T-cell (primary cell): ENCODE measurements at regions not wholly inside any gene's neighbourhood (a gene's known extent, or its start where the extent isn't known, plus 50 kb on each side); places are given as distances from the start of the nearest gene placed in this dataset.

Source experiments
- ATAC-seq, 4 experiments: fragments of 200-7000 bp in 3 of 4; fragments of 150-1000 bp in 1 of 4; cut with Tn5 transposase; replicated peaks in 1 of 4; 1 replicate in 3 of 4; 2 replicates in 1 of 4; pipeline ENCODE4 v1.10.0; 2021; ENCODE audit warnings: moderate library complexity in 3 of 4, mild to moderate bottlenecking in 2 of 4, moderate number of reproducible peaks in 1 of 4
- CTCF ChIA-PET, 2 donors: fragments of 300-600 bp; sonication (Branson Sonifier 250); formaldehyde crosslinking; loops; one replicate each; lab custom pipeline; 2022; ENCODE audit warnings: antibody characterized with exemption in 2 of 2; lab: Charles Lee
- POLR2A ChIA-PET, 2 donors: fragments of 300-600 bp; sonication (Branson Sonifier 250); formaldehyde crosslinking; loops; one replicate each; lab custom pipeline; 2022; ENCODE audit warnings: antibody characterized with exemption in 2 of 2; lab: Charles Lee
- DNase-seq, 35 experiments: peaks; one replicate each; pipeline versions ENCODE4 v3.0.0 to v3.0.0-alpha.2; 2013 to 2023
- H3K27ac ChIP-seq: one replicate; pipeline ENCODE4 v1.5.1; 2013; ENCODE audit warnings: low read length
- H3K27me3 ChIP-seq, 2 experiments: replicated peaks in 1 of 2; 1 replicate in 1 of 2; 2 replicates in 1 of 2; pipeline versions ENCODE4 v1.6.1 to v1.7.0; 2013; ENCODE audit warnings: low read length in 1 of 2, mixed read lengths in 1 of 2; ENCODE audit not compliant: control insufficient read depth in 2 of 2, insufficient read depth in 2 of 2; ENCODE audit errors: extremely low read depth in 1 of 2
- H3K36me3 ChIP-seq, 2 donors: 1 replicate in 1 of 2; 2 replicates in 1 of 2; pipeline versions ENCODE4 v1.6.1 to v1.7.0; 2013; ENCODE audit warnings: low read length in 1 of 2; ENCODE audit not compliant: control insufficient read depth in 2 of 2, insufficient read depth in 1 of 2; ENCODE audit errors: extremely low read depth in 1 of 2
- H3K4me1 ChIP-seq, 2 experiments: 1 replicate in 1 of 2; 2 replicates in 1 of 2; pipeline versions ENCODE4 v1.6.1 to v1.7.0; 2013; ENCODE audit warnings: low read length in 2 of 2, mixed read lengths in 1 of 2; ENCODE audit not compliant: insufficient read depth in 2 of 2, control insufficient read depth in 1 of 2; ENCODE audit errors: extremely low read depth in 1 of 2
- H3K4me3 ChIP-seq, 2 donors: 1 replicate in 1 of 2; 2 replicates in 1 of 2; pipeline versions ENCODE4 v1.5.1 to v1.7.0; 2013; ENCODE audit warnings: mild to moderate bottlenecking in 2 of 2, low read length in 1 of 2, moderate library complexity in 1 of 2; ENCODE audit not compliant: control insufficient read depth in 1 of 2; ENCODE audit errors: extremely low read depth in 1 of 2
- H3K9me3 ChIP-seq: 2 replicates; pipeline ENCODE4 v1.7.0; 2013
- H3K27ac Mint-ChIP-seq, 2 donors: one replicate each; pipeline ENCODE4 v1.8.0; 2020 to 2021; ENCODE audit warnings: mild to moderate bottlenecking in 2 of 2, mixed read lengths in 2 of 2
- H3K27me3 Mint-ChIP-seq, 2 donors: one replicate each; pipeline ENCODE4 v1.8.0; 2021 to 2022; ENCODE audit warnings: mixed read lengths in 2 of 2
- H3K36me3 Mint-ChIP-seq: one replicate; pipeline ENCODE4 v1.8.0; 2021; ENCODE audit warnings: mixed read lengths
- H3K4me1 Mint-ChIP-seq, 3 donors: one replicate each; pipeline ENCODE4 v1.8.0; 2020 to 2022; ENCODE audit warnings: mixed read lengths in 3 of 3, mild to moderate bottlenecking in 1 of 3
- H3K4me3 Mint-ChIP-seq, 3 donors: one replicate each; pipeline ENCODE4 v1.8.0; 2020 to 2022; ENCODE audit warnings: mild to moderate bottlenecking in 3 of 3, mixed read lengths in 3 of 3, moderate library complexity in 3 of 3
- H3K9me3 Mint-ChIP-seq, 3 donors: one replicate each; pipeline ENCODE4 v1.8.0; 2020 to 2022; ENCODE audit warnings: mixed read lengths in 3 of 3
- WGBS: methylation state at CpG from one replicate; pipeline ENCODE4 v1.1.5; 2013; ENCODE audit warnings: missing lambda C conversion rate; ENCODE audit not compliant: insufficient coverage; 5-methylcytosine and 5-hydroxymethylcytosine counted together

DNA sequence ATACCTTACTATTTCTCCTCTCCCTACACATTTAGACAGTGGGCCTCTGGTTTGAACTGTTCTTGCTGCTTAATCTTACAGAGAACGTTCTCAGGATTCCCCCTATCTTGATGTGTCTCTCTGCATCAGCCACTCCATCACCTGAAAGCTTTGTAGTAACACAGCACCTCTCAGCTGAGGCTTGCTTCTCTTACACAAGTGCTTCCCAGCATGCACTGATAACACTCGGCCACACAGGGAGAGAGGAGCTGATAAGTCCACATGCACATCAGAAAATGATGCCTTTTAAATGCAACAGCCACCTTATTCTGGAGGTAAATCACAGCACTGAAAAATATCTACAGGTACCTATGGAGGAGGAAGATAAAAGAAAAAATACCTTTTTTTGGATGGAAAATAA, 192.2 kb upstream of the TSHZ3 start:
- Mint-ChIP-seq H3K9me3 (peaks cover 0 to 8% (median 2%) of the 10 kb centered on the region in 3 donors), H3K27ac (no peak overlapping the region), H3K27me3 (peaks cover 7 to 11% of the 10 kb centered on the region in 2 donors), H3K36me3 (no peaks in the 10 kb centered on the region), H3K4me1 (no peaks in the 10 kb centered on the region), H3K4me3 (no peak overlapping the region)
- WGBS: 25% methylated on average over 1 of the region's 2 CpGs
- H3K27ac ChIP-seq: no peak overlapping the region
- no peak overlapping the region for H3K4me3 ChIP-seq
- ChIA-PET CTCF (no interaction called here), POLR2A (no interaction called here)
- DNase-seq (no peak), ATAC-seq (no peak)
- H3K27me3 ChIP-seq: no peaks in the 10 kb centered on the region
- H3K4me1 ChIP-seq: no peaks in the 10 kb centered on the region
- no peaks in the 10 kb centered on the region for H3K9me3 ChIP-seq
- H3K36me3 ChIP-seq: no peaks in the 10 kb centered on the region

GRCh38 chr19:31543456-31543855, 194.2 kb upstream of the TSHZ3 start:
- CTCF ChIA-PET: no interaction called here
- Mint-ChIP-seq H3K9me3 (no peaks in the 10 kb centered on the region), H3K27me3 (peaks cover 7 to 11% of the 10 kb centered on the region in 2 donors), H3K27ac (no peak overlapping the region), H3K4me1 (no peaks in the 10 kb centered on the region), H3K4me3 (no peak overlapping the region), H3K36me3 (no peaks in the 10 kb centered on the region)
- H3K9me3 ChIP-seq: no peaks in the 10 kb centered on the region
- no peak for ATAC-seq
- no peaks in the 10 kb centered on the region for H3K27me3 ChIP-seq
- H3K4me1 ChIP-seq: no peaks in the 10 kb centered on the region
- H3K4me3 ChIP-seq: no peak overlapping the region
- H3K27ac ChIP-seq: no peak overlapping the region
- H3K36me3 ChIP-seq: no peaks in the 10 kb centered on the region
- POLR2A ChIA-PET: no interaction called here
- 81% methylated on average over 4 of the region's 5 CpGs for WGBS
- no peak for DNase-seq

- Mint-ChIP-seq H3K36me3 (no peaks in the 10 kb centered on the region), H3K27me3 (peaks cover 7 to 11% of the 10 kb centered on the region in 2 donors), H3K9me3 (no peaks in the 10 kb centered on the region), H3K4me3 (no peak overlapping the region), H3K4me1 (no peaks in the 10 kb centered on the region), H3K27ac (no peak overlapping the region)
- H3K9me3 ChIP-seq: no peaks in the 10 kb centered on the region
- ATAC-seq: no peak
- H3K27me3 ChIP-seq: no peaks in the 10 kb centered on the region
- DNase-seq: no peak
- WGBS: 100% methylated on average over 1 of the region's 2 CpGs
- H3K4me1 ChIP-seq: no peaks in the 10 kb centered on the region
- POLR2A ChIA-PET: no interaction called here
- H3K27ac ChIP-seq: no peak overlapping the region
- H3K36me3 ChIP-seq: no peaks in the 10 kb centered on the region
- CTCF ChIA-PET: no interaction called here
- H3K4me3 ChIP-seq: no peak overlapping the region
Measured at GRCh38 chr19:31545777-31546176, 196.5 kb upstream of the TSHZ3 start.

GRCh38 chr19:31546205-31546960, 197.1 kb upstream of the TSHZ3 start:
- H3K9me3 ChIP-seq: no peaks in the 10 kb centered on the region

GRCh38 chr19:31548941-31549340, 199.7 kb upstream of the TSHZ3 start:
- Mint-ChIP-seq H3K4me3 (no peak overlapping the region), H3K9me3 (no peaks in the 10 kb centered on the region), H3K27ac (no peak overlapping the region), H3K36me3 (no peaks in the 10 kb centered on the region), H3K4me1 (no peaks in the 10 kb centered on the region), H3K27me3 (peaks cover 2 to 4% of the 10 kb centered on the region in 2 donors)
- H3K27ac ChIP-seq: no peak overlapping the region
- H3K27me3 ChIP-seq: no peaks in the 10 kb centered on the region
- CTCF ChIA-PET: no interaction called here
- H3K4me1 ChIP-seq: no peaks in the 10 kb centered on the region
- WGBS: 64% methylated on average over 3 of the region's 4 CpGs
- no peaks in the 10 kb centered on the region for H3K9me3 ChIP-seq
- POLR2A ChIA-PET: no interaction called here
- DNase-seq (peak in 1 of 35 experiments; percentile 9), ATAC-seq (no peak)
- no peak overlapping the region for H3K4me3 ChIP-seq
- H3K36me3 ChIP-seq: no peaks in the 10 kb centered on the region

More at GRCh38 chr19:31546205-31546960, 197.1 kb upstream of the TSHZ3 start:
- CTCF ChIA-PET: no interaction called here
- Mint-ChIP-seq H3K9me3 (no peaks in the 10 kb centered on the region), H3K27ac (no peak overlapping the region), H3K27me3 (peaks cover 6 to 8% of the 10 kb centered on the region in 2 donors), H3K4me1 (no peaks in the 10 kb centered on the region), H3K36me3 (no peaks in the 10 kb centered on the region), H3K4me3 (no peak overlapping the region)
- H3K36me3 ChIP-seq: no peaks in the 10 kb centered on the region
- H3K27me3 ChIP-seq: no peaks in the 10 kb centered on the region
- ATAC-seq (no peak), DNase-seq (no peak)
- no peaks in the 10 kb centered on the region for H3K4me1 ChIP-seq
- no peak overlapping the region for H3K27ac ChIP-seq
- no peak overlapping the region for H3K4me3 ChIP-seq
- POLR2A ChIA-PET: interaction anchor here in 1 of 2 donors (0.7 kb wide), 1 partner anchor 547 kb away, joined by 3 read pairs; no protein-coding TSS in a partner anchor
- WGBS: 89% methylated on average over 4 of the region's 9 CpGs

DNA sequence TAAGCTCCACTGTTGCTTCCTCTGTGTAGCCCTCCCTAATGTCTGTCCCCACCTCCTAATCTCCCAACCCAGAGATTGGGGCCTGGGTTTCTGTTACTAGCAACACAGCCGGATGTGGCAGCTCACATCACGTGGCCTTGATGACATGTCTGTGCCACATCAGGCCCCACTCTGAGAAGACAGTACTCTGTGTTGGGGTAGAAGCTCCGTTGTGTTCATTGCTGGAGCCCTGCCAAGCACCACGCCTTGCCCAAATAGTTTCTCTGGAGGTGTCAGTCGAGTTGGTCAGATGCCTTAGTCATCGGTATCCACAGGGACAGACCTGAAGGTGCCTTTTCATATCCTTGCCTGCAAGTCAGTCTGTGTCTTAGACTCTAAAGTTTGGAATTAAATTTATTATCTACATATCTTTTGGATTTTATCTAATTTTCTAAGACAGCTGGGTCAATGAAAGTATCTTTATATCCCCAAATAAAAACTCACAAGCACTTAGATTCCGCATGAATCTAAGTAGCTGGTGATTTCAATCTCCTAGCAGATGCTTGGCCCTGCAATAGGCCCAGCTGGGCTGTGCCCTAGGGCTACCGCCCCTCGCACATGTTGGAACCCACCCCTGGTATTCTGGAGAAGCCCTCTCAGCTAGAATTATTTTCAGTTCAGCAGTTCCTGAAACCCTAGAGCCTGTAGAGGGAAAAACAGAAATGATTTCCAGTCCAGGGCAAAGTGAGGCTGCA, 204.0 kb upstream of the TSHZ3 start:
- ATAC-seq (no peak), DNase-seq (no peak)
- CTCF ChIA-PET: no interaction called here
- WGBS: 86% methylated on average over 5 of the region's 9 CpGs
- no peaks in the 10 kb centered on the region for H3K9me3 Mint-ChIP-seq
- H3K4me1 Mint-ChIP-seq: no peaks in the 10 kb centered on the region
- H3K27me3 Mint-ChIP-seq: peaks cover 2 to 4% of the 10 kb centered on the region in 2 donors
- H3K4me3 Mint-ChIP-seq: no peak overlapping the region
- H3K27ac Mint-ChIP-seq: no peak overlapping the region
- H3K4me1 ChIP-seq: no peaks in the 10 kb centered on the region
- POLR2A ChIA-PET: no interaction called here
- no peaks in the 10 kb centered on the region for H3K36me3 Mint-ChIP-seq
- H3K27me3 ChIP-seq: peaks cover 0 to 9% of the 10 kb centered on the region in 2 experiments
- no peak overlapping the region for H3K4me3 ChIP-seq
- no peaks in the 10 kb centered on the region for H3K36me3 ChIP-seq
- no peaks in the 10 kb centered on the region for H3K9me3 ChIP-seq
- H3K27ac ChIP-seq: no peak overlapping the region
